H1 (cell line): ENCODE measurements at regions not wholly inside any gene's neighbourhood (a gene's known extent, or its start where the extent isn't known, plus 50 kb on each side); places are given as distances from the start of the nearest gene placed in this dataset.

Experiments used
- CTCF ChIA-PET: fragments of 300-600 bp; sonication (Branson Sonifier 250); formaldehyde crosslinking; loops from one replicate; lab custom pipeline; 2021; ENCODE audit not compliant: partially characterized antibody; lab: Charles Lee
- POLR2A ChIA-PET: fragments of 300-600 bp; sonication (Branson Sonifier 250); formaldehyde crosslinking; loops from one replicate; lab custom pipeline; 2021; ENCODE audit warnings: inconsistent platforms; ENCODE audit not compliant: partially characterized antibody; lab: Charles Lee
- DNase-seq, 2 experiments: peaks; one replicate each; pipeline versions ENCODE4 v3.0.0 to v3.0.0-alpha.2; 2010 to 2022; ENCODE audit warnings: low spot score in 2 of 2, low read depth in 1 of 2, mixed read lengths in 1 of 2
- FAIRE-seq: peaks from 2 replicates; lab custom pipeline; 2011; peaks lifted over from hg19 to GRCh38; lab: Jason Lieb, UNC
- H2AFZ ChIP-seq: 2 replicates; pipeline ENCODE4 v1.8.1; 2012; ENCODE audit warnings: low read length, inconsistent platforms
- H2AK5ac ChIP-seq: 2 replicates; pipeline ENCODE4 v1.6.1; 2013; ENCODE audit warnings: low read depth, low read length
- H2BK120ac ChIP-seq: replicated peaks from 2 replicates; pipeline ENCODE3; 2013; ENCODE audit warnings: low read depth, low read length, inconsistent platforms
- H2BK12ac ChIP-seq: 2 replicates; pipeline ENCODE4 v1.6.1; 2013; ENCODE audit warnings: low read depth, low read length
- H2BK15ac ChIP-seq: 2 replicates; pipeline ENCODE4 v1.6.1; 2013; ENCODE audit warnings: low read length
- H2BK20ac ChIP-seq: 2 replicates; pipeline ENCODE4 v1.6.1; 2013; ENCODE audit warnings: low read length
- H2BK5ac ChIP-seq: 2 replicates; pipeline ENCODE4 v1.6.1; 2013; ENCODE audit warnings: low read depth, low read length
- H3K14ac ChIP-seq: 2 replicates; pipeline ENCODE4 v1.6.1; 2013; ENCODE audit warnings: inconsistent platforms; ENCODE audit not compliant: insufficient read length
- H3K18ac ChIP-seq: 2 replicates; pipeline ENCODE4 v1.6.1; 2013; ENCODE audit warnings: low read length; ENCODE audit errors: extremely low read depth
- H3K23ac ChIP-seq: 2 replicates; pipeline ENCODE4 v1.6.1; 2013; ENCODE audit warnings: inconsistent platforms; ENCODE audit not compliant: insufficient read length
- H3K23me2 ChIP-seq: 2 replicates; pipeline ENCODE4 v1.6.1; 2013; ENCODE audit warnings: low read depth, low read length
- H3K27ac ChIP-seq: 2 replicates; pipeline ENCODE4 v1.6.1; 2011; ENCODE audit warnings: low read depth, low read length, inconsistent platforms
- H3K27me3 ChIP-seq, 4 experiments: replicated peaks in 1 of 4; 1 replicate in 1 of 4; 2 replicates in 3 of 4; pipeline versions ENCODE4 v1.6.1 to v1.8.1; 2011 to 2013; ENCODE audit warnings: low read length in 3 of 4, mild to moderate bottlenecking in 3 of 4, inconsistent platforms in 2 of 4, mixed read lengths in 2 of 4, moderate library complexity in 1 of 4; ENCODE audit not compliant: control insufficient read depth in 3 of 4, insufficient read depth in 3 of 4; ENCODE audit errors: extremely low read depth in 1 of 4
- H3K36me3 ChIP-seq, 4 experiments: 2 replicates each; pipeline versions ENCODE4 v1.6.1 to v1.8.1; 2011 to 2013; ENCODE audit warnings: mild to moderate bottlenecking in 4 of 4, low read length in 3 of 4, moderate library complexity in 2 of 4, control low read depth in 1 of 4, inconsistent platforms in 1 of 4; ENCODE audit not compliant: insufficient read depth in 4 of 4, control insufficient read depth in 2 of 4
- H3K4ac ChIP-seq: replicated peaks from 2 replicates; pipeline ENCODE3; 2013; ENCODE audit warnings: low read length, low read depth, mixed read lengths, inconsistent platforms; ENCODE audit not compliant: insufficient read length
- H3K4me1 ChIP-seq, 4 experiments: replicated peaks in 1 of 4; 1 replicate in 1 of 4; 2 replicates in 3 of 4; pipeline versions ENCODE4 v1.6.1 to v1.8.1; 2011 to 2013; ENCODE audit warnings: low read length in 3 of 4, inconsistent platforms in 2 of 4, mixed read lengths in 1 of 4; ENCODE audit not compliant: insufficient read depth in 4 of 4, control insufficient read depth in 3 of 4
- H3K4me2 ChIP-seq, 2 experiments: 2 replicates each; pipeline versions ENCODE4 v1.6.1 to v1.8.1; 2011 to 2013; ENCODE audit warnings: low read depth in 2 of 2, low read length in 2 of 2, control low read depth in 1 of 2, inconsistent platforms in 1 of 2, mild to moderate bottlenecking in 1 of 2; ENCODE audit not compliant: insufficient read depth in 1 of 2
- H3K4me3 ChIP-seq, 4 experiments: fragments of 200-600, 300-600 bp in 1 of 4; sonication (generic), shearing (Covaris generic), sonication (Bioruptor Twin) in 1 of 4; 2 replicates each; pipeline versions ENCODE4 v1.5.1 to v1.8.1; 2011 to 2016; ENCODE audit warnings: low read length in 4 of 4, low read depth in 3 of 4, control low read depth in 2 of 4, inconsistent platforms in 2 of 4, mild to moderate bottlenecking in 2 of 4, mixed read lengths in 1 of 4, moderate library complexity in 1 of 4; ENCODE audit not compliant: insufficient read depth in 2 of 4; ENCODE audit errors: extremely low read depth in 1 of 4
- H3K56ac ChIP-seq: replicated peaks from 2 replicates; pipeline ENCODE3; 2013; ENCODE audit warnings: low read depth, mild to moderate bottlenecking, mixed read lengths, low read length, inconsistent platforms; ENCODE audit not compliant: insufficient read length
- H3K79me1 ChIP-seq: 2 replicates; pipeline ENCODE4 v1.6.1; 2013; ENCODE audit warnings: low read depth, low read length, control low read depth
- H3K79me2 ChIP-seq, 2 experiments: 2 replicates each; pipeline versions ENCODE4 v1.6.1 to v1.8.1; 2012 to 2013; ENCODE audit warnings: low read length in 2 of 2, mild to moderate bottlenecking in 2 of 2, inconsistent platforms in 1 of 2; ENCODE audit not compliant: insufficient read depth in 2 of 2, control insufficient read depth in 1 of 2
- H3K9ac ChIP-seq, 4 experiments: replicated peaks in 1 of 4; 1 replicate in 1 of 4; 2 replicates in 3 of 4; pipeline versions ENCODE4 v1.6.1 to v1.8.1; 2011 to 2013; ENCODE audit warnings: low read depth in 3 of 4, low read length in 3 of 4, control low read depth in 2 of 4, mild to moderate bottlenecking in 2 of 4, moderate library complexity in 2 of 4, inconsistent platforms in 1 of 4; ENCODE audit errors: extremely low read depth in 1 of 4
- H3K9me3 ChIP-seq, 2 experiments: 2 replicates each; pipeline versions ENCODE4 v1.6.1 to v1.8.1; 2012 to 2013; ENCODE audit warnings: mild to moderate bottlenecking in 2 of 2, moderate library complexity in 2 of 2, control low read depth in 1 of 2, inconsistent platforms in 1 of 2, low read depth in 1 of 2, low read length in 1 of 2, mixed read lengths in 1 of 2; ENCODE audit not compliant: insufficient read depth in 2 of 2
- H4K20me1 ChIP-seq, 2 experiments: replicated peaks in 1 of 2; 2 replicates each; pipeline versions ENCODE3 to v1.8.1; 2011 to 2013; ENCODE audit warnings: inconsistent platforms in 2 of 2, low read length in 2 of 2, mild to moderate bottlenecking in 1 of 2; ENCODE audit not compliant: insufficient read depth in 2 of 2, control insufficient read depth in 1 of 2
- H4K5ac ChIP-seq: 2 replicates; pipeline ENCODE4 v1.6.1; 2013; ENCODE audit warnings: low read length, low read depth, mixed read lengths, inconsistent platforms; ENCODE audit not compliant: insufficient read length
- H4K8ac ChIP-seq: 2 replicates; pipeline ENCODE4 v1.8.0; 2013; ENCODE audit warnings: mild to moderate bottlenecking, moderate library complexity, low read length, inconsistent platforms; ENCODE audit not compliant: insufficient read depth; ENCODE audit errors: extremely low read depth
- H4K91ac ChIP-seq: replicated peaks from 2 replicates; pipeline ENCODE3; 2013; ENCODE audit warnings: low read length, mixed read lengths, inconsistent platforms; ENCODE audit not compliant: insufficient read length
- BCL11A ChIP-seq, 2 experiments: IDR thresholded peaks; one replicate each; pipeline ENCODE4 v1.6.1; 2011; ENCODE audit warnings: low read depth in 2 of 2, low read length in 2 of 2, mild to moderate bottlenecking in 2 of 2
- CEBPB ChIP-seq: IDR thresholded peaks from 2 replicates; pipeline ENCODE4 v1.6.1; 2012; ENCODE audit warnings: low read depth, low read length
- FOSL1 ChIP-seq: IDR thresholded peaks from 2 replicates; pipeline ENCODE4 v1.6.1; 2011; ENCODE audit warnings: mild to moderate bottlenecking, low read depth, low read length, moderate library complexity; ENCODE audit not compliant: insufficient read depth
- JUND ChIP-seq: IDR thresholded peaks from 2 replicates; pipeline ENCODE4 v1.6.1; 2011; ENCODE audit warnings: mild to moderate bottlenecking, improper control_type of control experiment, low read length
- KDM1A ChIP-seq: fragments of 200-600, 300-600 bp; sonication (generic); IDR thresholded peaks from 2 replicates; pipeline ENCODE4 v1.7.1; 2016; ENCODE audit warnings: mild to moderate bottlenecking, low read length, borderline replicate concordance
- RNF2 ChIP-seq: fragments of 200-900, 300-1000 bp; sonication (generic); IDR thresholded peaks from 2 replicates; pipeline ENCODE4 v1.7.1; 2016; ENCODE audit warnings: borderline replicate concordance, low read depth, mild to moderate bottlenecking, antibody characterized with exemption, low read length; ENCODE audit not compliant: poor library complexity, severe bottlenecking; ENCODE audit errors: missing control alignments
- RXRA ChIP-seq: IDR thresholded peaks from 2 replicates; pipeline ENCODE4 v1.6.1; 2011; ENCODE audit warnings: low read depth, mild to moderate bottlenecking, low read length, moderate library complexity; ENCODE audit not compliant: insufficient read depth
- SP1 ChIP-seq: IDR thresholded peaks from 2 replicates; pipeline ENCODE4 v1.6.1; 2011; ENCODE audit warnings: low read depth, low read length
- SRF ChIP-seq: IDR thresholded peaks from 2 replicates; pipeline ENCODE4 v1.6.1; 2011; ENCODE audit warnings: mild to moderate bottlenecking, low read depth, low read length, moderate library complexity
- TBP ChIP-seq: IDR thresholded peaks from 2 replicates; pipeline ENCODE4 v1.6.1; 2011; ENCODE audit warnings: low read depth, low read length, improper control_type of control experiment
- TEAD4 ChIP-seq: IDR thresholded peaks from 2 replicates; pipeline ENCODE4 v1.6.1; 2012; ENCODE audit warnings: low read depth, low read length, inconsistent platforms, mixed read lengths
- USF2 ChIP-seq: IDR thresholded peaks from 2 replicates; pipeline ENCODE4 v1.6.1; 2011; ENCODE audit warnings: low read length, improper control_type of control experiment
- ZNF274 ChIP-seq: IDR thresholded peaks from 2 replicates; pipeline ENCODE4 v1.7.0; 2012; ENCODE audit warnings: low read length, borderline replicate concordance; ENCODE audit errors: extremely low read depth
- WGBS, 2 experiments: shearing (Covaris generic) in 1 of 2; methylation state at CpG; one replicate each; pipeline versions ENCODE4 v1.1.6 to v1.1.7; 2013 to 2015; ENCODE audit warnings: low lambda C conversion rate in 2 of 2, mixed read lengths in 2 of 2, inconsistent platforms in 1 of 2, low coverage in 1 of 2, missing lambda C conversion rate in 1 of 2; ENCODE audit not compliant: insufficient replicate concordance in 2 of 2, insufficient coverage in 1 of 2, insufficient read length in 1 of 2; ENCODE audit errors: extremely low coverage in 1 of 2, missing lambda C conversion rate in 1 of 2; 5-methylcytosine and 5-hydroxymethylcytosine counted together

GRCh38 chr20:23215344-23215995, 129.3 kb upstream of the CD93 start:
- Histone ChIP-seq H2BK15ac (no peak overlapping the region), H2BK5ac (no peak overlapping the region), H3K79me2 (no peaks in the 10 kb centered on the region), H2BK20ac (no peak overlapping the region), H3K56ac (no peak overlapping the region), H3K27me3 (peaks cover 0 to 2% (median 0%) of the 10 kb centered on the region in 4 experiments; a peak in 1 of 7 replicates), H3K4me1 (no peaks in the 10 kb centered on the region), H3K79me1 (no peaks in the 10 kb centered on the region), H2BK12ac (no peak overlapping the region), H2BK120ac (no peak overlapping the region), H3K23ac (no peak overlapping the region), H2AFZ (no peak overlapping the region), H4K8ac (no peak overlapping the region), H2AK5ac (no peak overlapping the region), H4K91ac (no peak overlapping the region), H4K5ac (no peak overlapping the region), H3K23me2 (no peaks in the 10 kb centered on the region), H3K9ac (no peak overlapping the region), H3K18ac (no peak overlapping the region), H3K4me2 (no peak overlapping the region), H3K27ac (no peak overlapping the region), H3K36me3 (no peaks in the 10 kb centered on the region), H3K9me3 (no peaks in the 10 kb centered on the region), H3K4me3 (no peak overlapping the region), H3K4ac (no peak overlapping the region), H4K20me1 (no peaks in the 10 kb centered on the region), H3K14ac (no peak overlapping the region)
- ChIA-PET POLR2A (interaction anchor here (0.9 kb wide), 1 partner anchor 11 kb away, joined by 3 read pairs; no protein-coding TSS in a partner anchor), CTCF (interaction anchor here (1.4 to 1.5 kb wide), 2 partner anchors 15 to 20 kb away, joined by 3 read pairs; no protein-coding TSS in a partner anchor)
- DNase-seq (no peak), FAIRE-seq (no peak)
- WGBS, 2 experiments = 82% methylated on average over 6 of the region's 6 CpGs; no CpG with 5 or more reads in 1 of the 2 experiments
- no peak for TF ChIP-seq BCL11A (IDR thresholded peaks at IDR 0.05; ENCODE audit: low read depth in 2 of 2, low read length in 2 of 2)
- TF ChIP-seq USF2 = no peak
- no peak for TF ChIP-seq ZNF274
- no peak for TF ChIP-seq RXRA
- TF ChIP-seq JUND = no peak
- TF ChIP-seq RNF2 = no peak
- no peak for TF ChIP-seq TEAD4
- TF ChIP-seq CEBPB = no peak
- no peak for TF ChIP-seq TBP
- TF ChIP-seq SP1 = no peak
- no peak for TF ChIP-seq SRF
- TF ChIP-seq FOSL1 = no peak
- TF ChIP-seq KDM1A = no peak
